Neural progenitor cell (in vitro differentiated cells): ENCODE measurements at regions not wholly inside any gene's neighbourhood (a gene's known extent, or its start where the extent isn't known, plus 50 kb on each side); places are given as distances from the start of the nearest gene placed in this dataset.

ENCODE experiments used
- CTCF ChIP-seq: fragments of 200-600 bp; sonication (generic); IDR thresholded peaks from 2 replicates; pipeline ENCODE4 v1.5.1; 2017; ENCODE audit warnings: antibody characterized with exemption, mild to moderate bottlenecking
- EZH2 ChIP-seq: fragments of 200-600 bp; sonication (generic); IDR thresholded peaks from 2 replicates; pipeline ENCODE4 v1.6.1; 2017; ENCODE audit warnings: antibody characterized with exemption, mild to moderate bottlenecking, moderate library complexity

- no peak for TF ChIP-seq CTCF
- TF ChIP-seq EZH2, result no peak
Observed at GRCh38 chr14:84250893-84251292, 1279.1 kb upstream of the FLRT2 start.
